Activated T-cell treated with anti-CD3 and anti-CD28 coated beads, Interleukin-2, amount 50 U/mL, for 24 hours (primary cell): ENCODE measurements at regions not wholly inside any gene's neighbourhood (a gene's known extent, or its start where the extent isn't known, plus 50 kb on each side); places are given as distances from the start of the nearest gene placed in this dataset.

Experiments
- DNase-seq: peaks from one replicate; pipeline ENCODE4 v3.0.0-alpha.2; 2020
- H3K27ac Mint-ChIP-seq: 2 replicates; pipeline ENCODE4 v1.8.0; 2020; ENCODE audit warnings: mild to moderate bottlenecking, mixed read lengths
- H3K27me3 Mint-ChIP-seq: 2 replicates; pipeline ENCODE4 v1.8.0; 2020; ENCODE audit warnings: mixed read lengths
- H3K36me3 Mint-ChIP-seq: 2 replicates; pipeline ENCODE4 v1.8.0; 2020; ENCODE audit warnings: low read depth, mixed read lengths
- H3K4me1 Mint-ChIP-seq: 2 replicates; pipeline ENCODE4 v1.8.0; 2020; ENCODE audit warnings: low read depth, mixed read lengths
- H3K4me3 Mint-ChIP-seq: 2 replicates; pipeline ENCODE4 v1.8.0; 2020; ENCODE audit warnings: mild to moderate bottlenecking, moderate library complexity, mixed read lengths
- H3K9me3 Mint-ChIP-seq: 2 replicates; pipeline ENCODE4 v1.8.0; 2020; ENCODE audit warnings: mixed read lengths

GRCh38 chr7:46715579-46715978 is 794.5 kb upstream of the IGFBP3 start:
- Mint-ChIP-seq H3K9me3 (peaks cover 3% of the 10 kb centered on the region), H3K27me3 (no peaks in the 10 kb centered on the region), H3K4me1 (no peaks in the 10 kb centered on the region), H3K36me3 (no peaks in the 10 kb centered on the region), H3K27ac (no peak overlapping the region), H3K4me3 (no peak overlapping the region)
- DNase-seq: no peak

GRCh38 chr7:46714904-46715303 is 793.8 kb upstream of the IGFBP3 start:
- H3K4me3 Mint-ChIP-seq: no peak overlapping the region
- no peaks in the 10 kb centered on the region for H3K27me3 Mint-ChIP-seq
- H3K4me1 Mint-ChIP-seq: no peaks in the 10 kb centered on the region
- no peak for DNase-seq
- no peak overlapping the region for H3K27ac Mint-ChIP-seq
- no peaks in the 10 kb centered on the region for H3K36me3 Mint-ChIP-seq
- peaks cover 5% of the 10 kb centered on the region for H3K9me3 Mint-ChIP-seq

DNA sequence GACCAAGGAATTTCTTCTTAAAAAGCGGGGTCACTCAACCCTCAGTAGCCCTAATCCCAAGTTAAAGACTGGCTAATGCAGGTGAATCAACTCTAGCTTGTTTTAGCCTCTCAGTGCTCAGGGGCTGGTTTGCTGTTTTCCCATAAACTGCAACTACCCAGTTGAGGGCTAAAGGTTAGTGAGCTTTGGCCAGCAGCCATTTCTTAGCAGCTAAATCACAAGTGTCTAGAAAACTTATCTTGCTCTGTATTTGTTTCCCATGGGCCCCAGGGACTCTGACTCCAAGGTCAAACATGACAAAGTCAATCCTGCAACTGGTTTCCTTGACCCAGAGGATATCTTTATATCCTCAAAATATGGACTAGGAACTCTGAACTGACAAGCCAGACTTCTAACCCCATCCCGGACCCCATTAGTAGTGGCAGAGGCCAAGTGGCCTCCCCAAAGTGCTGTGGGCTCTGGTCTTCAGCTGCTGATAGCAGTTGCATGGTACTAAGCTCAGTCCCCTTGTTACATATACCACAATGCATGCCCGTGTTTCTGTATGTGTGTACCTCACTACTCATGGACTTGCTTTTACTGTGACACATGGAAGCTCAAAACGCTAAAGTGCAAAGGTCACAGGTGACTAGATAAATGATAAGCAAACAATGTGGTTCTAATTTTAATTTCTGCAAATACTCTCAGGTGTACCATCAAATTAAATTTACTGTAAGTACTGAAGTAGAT is 793.0 kb upstream of the IGFBP3 start:
- H3K36me3 Mint-ChIP-seq: no peaks in the 10 kb centered on the region
- no peak for DNase-seq
- H3K27me3 Mint-ChIP-seq: no peaks in the 10 kb centered on the region

DNA sequence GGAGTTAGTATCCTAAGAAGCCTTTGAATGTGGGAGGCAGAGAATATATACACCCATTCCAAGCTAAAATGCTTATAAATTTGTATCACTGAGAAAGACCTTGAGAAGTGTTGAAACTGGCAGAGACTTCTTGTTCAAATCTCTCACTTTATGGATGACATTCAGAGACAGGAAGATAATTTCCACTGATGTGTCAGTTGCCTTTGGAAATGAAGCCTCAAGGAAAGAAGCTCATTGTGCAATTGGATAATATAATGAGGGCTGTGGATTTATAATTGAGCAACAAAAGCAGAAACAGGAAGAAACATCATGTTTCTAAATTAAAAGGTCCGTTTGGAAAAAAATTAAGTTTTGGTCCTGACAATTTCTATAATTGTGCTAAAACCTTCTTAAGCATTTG is 789.9 kb upstream of the IGFBP3 start:
- DNase-seq: no peak
- no peaks in the 10 kb centered on the region for H3K27me3 Mint-ChIP-seq
- H3K4me3 Mint-ChIP-seq: no peak overlapping the region
- peaks cover 5% of the 10 kb centered on the region for H3K9me3 Mint-ChIP-seq
- no peak overlapping the region for H3K27ac Mint-ChIP-seq
- H3K4me1 Mint-ChIP-seq: no peaks in the 10 kb centered on the region
- H3K36me3 Mint-ChIP-seq: no peaks in the 10 kb centered on the region

More for the DNA sequence above, 793.0 kb upstream of the IGFBP3 start:
- H3K4me1 Mint-ChIP-seq: no peaks in the 10 kb centered on the region
- peaks cover 5% of the 10 kb centered on the region for H3K9me3 Mint-ChIP-seq
- H3K4me3 Mint-ChIP-seq: no peak overlapping the region
- no peak overlapping the region for H3K27ac Mint-ChIP-seq

DNA sequence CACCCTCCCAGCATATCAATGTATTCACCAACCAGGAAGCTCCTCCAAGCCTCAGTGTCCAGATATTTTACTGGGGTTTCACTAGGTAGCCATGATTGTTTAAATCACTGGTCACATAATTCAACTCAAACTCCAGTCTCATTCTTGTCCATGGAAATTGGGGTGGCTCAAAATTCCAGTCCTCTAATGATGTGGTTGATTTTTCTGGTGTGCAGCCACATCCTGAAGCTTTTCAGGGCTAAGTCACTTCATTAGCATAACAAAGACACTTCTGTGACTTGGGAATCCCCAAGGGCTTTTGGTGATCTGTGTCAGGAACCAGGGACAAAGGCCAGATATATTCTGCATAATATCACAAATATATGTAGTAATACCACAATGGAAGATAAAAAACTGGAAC is 786.9 kb upstream of the IGFBP3 start:
- H3K27ac Mint-ChIP-seq: no peak overlapping the region
- H3K4me1 Mint-ChIP-seq: no peaks in the 10 kb centered on the region
- H3K9me3 Mint-ChIP-seq: peaks cover 2% of the 10 kb centered on the region
- H3K36me3 Mint-ChIP-seq: no peaks in the 10 kb centered on the region
- H3K27me3 Mint-ChIP-seq: no peaks in the 10 kb centered on the region
- DNase-seq: no peak
- no peak overlapping the region for H3K4me3 Mint-ChIP-seq

DNA sequence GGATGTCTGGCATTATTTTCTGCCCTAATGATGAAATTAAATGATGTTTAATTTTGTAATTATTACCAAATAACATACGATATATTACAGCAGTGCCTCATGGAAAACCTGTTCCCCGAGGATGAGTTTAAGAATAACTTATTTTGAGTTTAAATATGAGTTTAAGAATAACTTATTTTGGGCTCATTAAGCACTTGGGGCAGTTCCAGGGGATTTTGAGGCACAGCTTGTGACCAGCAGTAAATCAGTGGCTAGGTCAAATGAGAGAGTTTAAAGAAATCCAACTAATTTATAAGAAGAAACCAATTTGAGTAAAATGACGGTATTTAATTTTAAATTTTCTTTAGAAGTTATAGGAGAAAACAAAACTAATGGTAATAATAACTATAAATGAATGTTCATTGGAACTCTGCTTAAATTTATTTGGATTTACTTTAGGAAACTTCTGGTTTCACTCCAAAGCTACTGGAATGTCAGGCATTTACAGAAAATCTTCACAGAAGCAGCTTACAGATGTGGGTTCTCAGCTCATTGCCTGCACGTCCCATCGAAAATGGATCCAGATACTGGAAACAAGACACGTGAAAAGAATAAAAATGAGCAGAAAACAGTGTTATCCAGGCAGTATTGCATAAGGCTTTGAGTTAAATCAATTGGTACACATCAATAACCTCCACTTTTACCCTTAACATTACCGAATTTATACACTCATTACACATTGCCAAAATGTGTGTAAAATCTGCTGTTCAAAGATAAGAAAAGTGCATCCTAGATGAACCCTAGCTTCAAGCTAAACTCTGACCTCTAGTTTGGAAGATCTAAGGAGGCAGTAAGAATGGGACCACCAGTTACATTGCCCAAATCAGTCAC is 784.5 kb upstream of the IGFBP3 start:
- Mint-ChIP-seq H3K4me3 (no peak overlapping the region), H3K9me3 (peaks cover 2% of the 10 kb centered on the region), H3K27me3 (no peaks in the 10 kb centered on the region), H3K27ac (no peak overlapping the region), H3K4me1 (no peaks in the 10 kb centered on the region), H3K36me3 (no peaks in the 10 kb centered on the region)
- no peak for DNase-seq

DNA sequence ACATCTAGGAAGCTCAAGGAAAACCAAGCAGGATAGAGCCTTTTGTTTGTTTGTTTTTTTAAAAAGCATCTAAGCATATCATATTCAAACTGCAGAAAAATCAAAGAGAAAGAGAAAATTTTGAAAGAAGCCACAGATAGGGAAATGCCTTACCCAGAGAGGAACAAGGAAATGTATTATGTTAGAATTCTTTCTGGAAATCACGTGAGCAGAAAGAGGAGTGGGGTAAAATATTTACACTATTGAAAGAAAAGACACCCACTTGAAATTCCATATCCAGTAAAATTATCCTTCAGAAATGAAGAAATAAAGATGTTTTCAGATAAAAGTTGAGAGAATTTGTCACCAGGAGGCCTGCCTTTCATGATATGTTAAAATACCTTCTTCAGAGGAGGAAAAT is 775.7 kb upstream of the IGFBP3 start:
- no peaks in the 10 kb centered on the region for H3K36me3 Mint-ChIP-seq
- H3K4me1 Mint-ChIP-seq: no peaks in the 10 kb centered on the region
- no peaks in the 10 kb centered on the region for H3K27me3 Mint-ChIP-seq
- no peak for DNase-seq
- no peak overlapping the region for H3K4me3 Mint-ChIP-seq
- peaks cover 3% of the 10 kb centered on the region for H3K9me3 Mint-ChIP-seq
- H3K27ac Mint-ChIP-seq: no peak overlapping the region

DNA sequence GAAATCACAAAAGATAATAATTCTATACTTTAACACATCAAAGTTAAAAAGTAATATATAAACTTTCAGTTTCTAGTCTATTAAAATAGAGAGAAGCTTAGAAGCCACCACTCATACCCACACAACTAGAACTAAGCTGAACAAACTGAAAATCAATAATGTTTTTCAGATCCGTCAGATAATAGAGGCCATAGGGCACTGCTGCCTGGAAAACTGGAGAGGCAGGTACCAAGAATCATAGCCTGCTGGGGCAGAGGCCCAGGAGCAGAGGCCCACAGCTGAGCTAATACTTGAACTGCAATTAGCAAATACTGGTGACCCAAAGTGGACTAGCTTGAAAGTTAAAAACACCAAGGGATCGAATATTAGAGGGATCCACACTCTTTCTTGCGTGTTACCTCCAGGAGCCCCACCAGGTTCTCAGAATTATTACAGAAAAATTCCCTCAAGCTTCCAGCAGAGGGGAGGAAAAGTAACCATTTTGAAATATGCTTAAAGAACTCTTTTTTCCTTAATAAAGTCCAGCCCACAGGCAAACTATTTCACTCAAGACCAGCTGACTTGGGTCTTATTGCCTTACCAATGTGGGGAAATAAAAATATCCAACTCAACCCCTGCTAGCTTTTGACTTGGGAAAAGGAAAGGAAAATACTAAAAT is 774.1 kb upstream of the IGFBP3 start:
- no peaks in the 10 kb centered on the region for H3K27me3 Mint-ChIP-seq
- no peaks in the 10 kb centered on the region for H3K36me3 Mint-ChIP-seq
- H3K4me3 Mint-ChIP-seq: no peak overlapping the region
- DNase-seq: no peak
- no peaks in the 10 kb centered on the region for H3K4me1 Mint-ChIP-seq
- H3K27ac Mint-ChIP-seq: no peak overlapping the region
- peaks cover 3% of the 10 kb centered on the region for H3K9me3 Mint-ChIP-seq

GRCh38 chr7:46694058-46694457 is 773.0 kb upstream of the IGFBP3 start:
- H3K4me3 Mint-ChIP-seq: no peak overlapping the region
- no peak for DNase-seq
- no peaks in the 10 kb centered on the region for H3K27me3 Mint-ChIP-seq
- no peak overlapping the region for H3K27ac Mint-ChIP-seq
- H3K36me3 Mint-ChIP-seq: no peaks in the 10 kb centered on the region
- no peaks in the 10 kb centered on the region for H3K4me1 Mint-ChIP-seq
- peaks cover 3% of the 10 kb centered on the region for H3K9me3 Mint-ChIP-seq

GRCh38 chr7:46687203-46687602 is 766.1 kb upstream of the IGFBP3 start:
- H3K27ac Mint-ChIP-seq: no peak overlapping the region
- H3K4me3 Mint-ChIP-seq: no peak overlapping the region
- H3K36me3 Mint-ChIP-seq: no peaks in the 10 kb centered on the region
- no peaks in the 10 kb centered on the region for H3K4me1 Mint-ChIP-seq
- no peak for DNase-seq
- H3K27me3 Mint-ChIP-seq: no peaks in the 10 kb centered on the region
- H3K9me3 Mint-ChIP-seq: peaks cover 6% of the 10 kb centered on the region

GRCh38 chr7:46685051-46685450 is 764.0 kb upstream of the IGFBP3 start:
- no peak for DNase-seq
- Mint-ChIP-seq H3K4me1 (no peaks in the 10 kb centered on the region), H3K27ac (no peak overlapping the region), H3K4me3 (no peak overlapping the region), H3K27me3 (no peaks in the 10 kb centered on the region), H3K36me3 (no peaks in the 10 kb centered on the region), H3K9me3 (peaks cover 6% of the 10 kb centered on the region)

DNA sequence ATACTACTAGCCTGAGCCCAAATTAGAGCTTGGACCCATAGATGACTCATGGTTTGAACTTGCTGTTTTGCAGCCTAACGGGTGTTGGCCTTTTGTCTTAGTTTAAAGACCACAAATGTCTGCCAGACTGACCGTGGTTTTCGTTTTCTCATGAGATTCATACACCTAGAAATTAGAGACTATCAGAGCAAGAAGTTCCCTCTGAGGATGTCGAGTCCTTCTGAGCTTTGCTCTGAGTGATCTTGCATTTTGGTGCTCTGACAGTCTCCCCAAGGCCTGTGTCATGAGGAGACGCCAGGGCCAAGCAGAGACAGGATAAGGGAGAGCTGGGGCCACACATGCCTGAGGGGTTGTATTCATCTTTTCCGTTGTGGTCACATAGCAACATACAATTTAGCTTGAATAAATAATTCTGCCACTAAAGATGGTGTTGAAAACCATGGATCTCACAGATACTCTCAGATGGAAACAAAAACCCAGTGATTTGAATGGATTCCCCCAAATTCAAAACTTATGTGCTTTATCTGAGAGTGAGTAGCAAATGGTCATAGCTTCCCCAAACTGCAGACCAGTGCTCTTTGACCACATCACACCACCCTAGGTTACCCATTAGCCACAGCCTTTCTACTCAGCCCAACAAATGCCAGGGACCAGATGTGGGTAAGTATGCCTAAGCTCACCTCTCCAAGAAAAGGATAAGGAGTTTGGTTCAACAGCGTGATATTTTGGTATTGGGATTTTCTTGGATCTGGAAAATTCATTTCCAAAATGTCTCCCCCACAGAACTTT is 762.0 kb upstream of the IGFBP3 start:
- no peak overlapping the region for H3K4me3 Mint-ChIP-seq
- no peaks in the 10 kb centered on the region for H3K4me1 Mint-ChIP-seq
- peaks cover 6% of the 10 kb centered on the region for H3K9me3 Mint-ChIP-seq
- H3K27me3 Mint-ChIP-seq: no peaks in the 10 kb centered on the region
- H3K36me3 Mint-ChIP-seq: no peaks in the 10 kb centered on the region
- H3K27ac Mint-ChIP-seq: no peak overlapping the region
- DNase-seq: no peak

- no peak overlapping the region for H3K27ac Mint-ChIP-seq
- H3K27me3 Mint-ChIP-seq: no peaks in the 10 kb centered on the region
- no peak for DNase-seq
- H3K9me3 Mint-ChIP-seq: peaks cover 9% of the 10 kb centered on the region
- no peaks in the 10 kb centered on the region for H3K36me3 Mint-ChIP-seq
- H3K4me3 Mint-ChIP-seq: no peak overlapping the region
- no peaks in the 10 kb centered on the region for H3K4me1 Mint-ChIP-seq
These were observed 760.9 kb upstream of the IGFBP3 start for GRCh38 chr7:46681865-46682503.

DNA sequence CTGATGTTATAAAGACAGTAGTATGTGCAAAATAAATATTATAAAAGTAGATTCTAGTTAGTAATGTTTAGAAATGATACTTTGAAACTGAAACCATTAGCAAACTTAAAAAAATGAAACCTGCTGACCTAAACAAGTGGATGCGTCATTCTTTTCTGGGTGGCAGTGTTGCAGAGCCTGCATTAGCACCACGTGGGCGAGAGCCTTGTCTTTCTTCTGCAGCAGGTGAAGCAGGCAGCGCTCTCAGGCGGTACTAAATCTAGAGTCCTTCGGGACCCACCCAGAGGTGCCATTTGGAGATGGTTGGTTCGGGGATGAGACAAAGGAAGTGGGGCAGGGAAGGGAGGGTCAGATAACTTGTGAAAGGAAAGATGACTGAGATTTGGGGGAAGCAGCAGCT is 759.1 kb upstream of the IGFBP3 start:
- H3K27ac Mint-ChIP-seq: no peak overlapping the region
- H3K9me3 Mint-ChIP-seq: peaks cover 10% of the 10 kb centered on the region
- H3K27me3 Mint-ChIP-seq: no peaks in the 10 kb centered on the region
- no peak for DNase-seq
- no peaks in the 10 kb centered on the region for H3K4me1 Mint-ChIP-seq
- no peak overlapping the region for H3K4me3 Mint-ChIP-seq
- no peaks in the 10 kb centered on the region for H3K36me3 Mint-ChIP-seq
